ENCODE measurements at regions not wholly inside any gene's neighbourhood (a gene's known extent, or its start where the extent isn't known, plus 50 kb on each side); places are given as distances from the start of the nearest gene placed in this dataset.

- TF ChIP-seq MAX (IDR thresholded peaks at IDR 0.05) (no peak), CTCF (IDR thresholded peaks at IDR 0.05) (no peak), POLR2A (IDR thresholded peaks at IDR 0.05; ENCODE audit: low read length) (no peak), BHLHE40 (IDR thresholded peaks at IDR 0.05; ENCODE audit: low read depth, low read length) (no peak), PBX3 (IDR thresholded peaks at IDR 0.05) (no peak)
Measured at GRCh38 chr6:25042036-25042521, 106.3 kb upstream of the RIPOR2 start.
